A549 (cell line): ENCODE measurements at regions not wholly inside any gene's neighbourhood (a gene's known extent, or its start where the extent isn't known, plus 50 kb on each side); places are given as distances from the start of the nearest gene placed in this dataset.

Experiments
- EHMT2 ChIP-seq: fragments of 200-600 bp; sonication (generic); IDR thresholded peaks from 2 replicates; pipeline ENCODE4 v1.6.1; 2016; ENCODE audit warnings: antibody characterized with exemption, low read depth, mild to moderate bottlenecking, moderate library complexity
- POLR2A ChIP-seq: IDR thresholded peaks from 2 replicates; pipeline ENCODE4 v1.6.1; 2012; ENCODE audit warnings: mild to moderate bottlenecking, low read length

- TF ChIP-seq EHMT2 (no peak), POLR2A (no peak)
These were observed 575.2 kb upstream of the CDH11 start for GRCh38 chr16:65697065-65697464.
